ENCODE measurements at regions not wholly inside any gene's neighbourhood (a gene's known extent, or its start where the extent isn't known, plus 50 kb on each side); places are given as distances from the start of the nearest gene placed in this dataset.

DNA sequence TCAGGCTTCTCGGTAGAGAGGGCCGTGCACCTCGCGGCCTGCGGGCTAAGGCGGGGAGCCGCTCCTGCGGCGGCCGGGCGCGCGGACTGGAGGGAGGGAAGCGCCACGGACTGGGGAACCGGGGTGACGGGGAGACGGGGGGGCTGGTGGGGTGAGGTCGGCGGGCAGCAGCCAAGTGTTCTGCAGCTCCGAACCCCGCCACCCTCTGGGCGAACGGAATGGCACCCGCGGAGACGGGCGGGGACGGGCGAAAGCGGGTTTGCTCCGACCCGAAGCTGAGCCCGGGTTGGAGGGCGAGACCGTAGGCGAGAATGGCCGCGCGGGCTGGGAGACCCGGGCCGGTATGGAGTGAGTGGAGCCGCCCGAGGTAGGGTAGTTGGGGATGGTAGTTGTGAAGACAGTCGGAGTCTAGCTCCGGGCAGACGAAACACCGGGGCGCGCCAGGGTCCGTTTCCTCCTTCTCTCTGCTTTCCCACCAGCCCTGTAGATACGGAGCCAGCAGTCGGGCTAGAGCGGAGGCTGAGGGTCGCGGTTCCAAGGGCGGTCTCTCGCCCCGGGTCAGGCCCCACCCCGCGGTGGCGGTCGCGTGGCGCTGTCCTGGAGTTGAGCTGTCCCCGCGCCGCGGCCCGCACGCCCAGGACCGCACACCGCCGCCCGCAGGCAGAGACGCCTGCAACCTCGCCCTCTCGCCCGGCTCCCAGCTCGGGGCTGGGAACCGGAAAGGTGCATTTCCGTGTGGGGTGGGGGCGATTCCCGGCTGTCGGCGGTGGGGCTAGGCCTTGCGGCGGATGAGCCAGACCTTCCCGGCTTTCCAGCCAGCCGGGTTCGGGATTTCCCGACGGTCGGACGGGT lies 160.3 kb upstream of the SIX2 start:
- H3K4me1 ChIP-seq: peaks cover 29% of the 10 kb centered on the region
- peak; percentile 77 to 79 for ATAC-seq
- peak overlapping the region; percentile 86 to 93 for H3K27ac ChIP-seq
- 3% methylated on average over 36 of the region's 95 CpGs for WGBS (ENCODE audit: missing lambda C conversion rate)
- peak; percentile 51 to 60 for DNase-seq (ENCODE audit: low read depth in 1 of 2, low spot score in 1 of 2)
- H3K4me2 ChIP-seq: peak overlapping the region; percentile 88
- CTCF ChIA-PET: interaction anchor here (0.7 to 2.9 kb wide), 21 partner anchors 9 to 331 kb away, joined by 3 to 10 read pairs (median 4); no protein-coding TSS in a partner anchor
- POLR2A ChIA-PET: interaction anchor here (0.6 to 2.4 kb wide), 6 partner anchors 41 to 335 kb away, joined by 3 to 10 read pairs (median 5); no protein-coding TSS in a partner anchor
- H3K9me3 ChIP-seq: no peaks in the 10 kb centered on the region
- no peak for FAIRE-seq
- peak overlapping the region; percentile 78 for H3K4me3 ChIP-seq
- TF ChIP-seq BHLHE40 (IDR thresholded peaks at IDR 0.05; ENCODE audit: low read depth, low read length): no peak
- no peak for TF ChIP-seq HOXB5 (CRISPR knock-in tag; IDR thresholded peaks at IDR 0.05)
- TF ChIP-seq SMC3 (IDR thresholded peaks at IDR 0.05): peak; percentile 16; the same call in 1 of the 3 replicates
- no peak for TF ChIP-seq MAFK (IDR thresholded peaks at IDR 0.05; ENCODE audit: partially characterized antibody)
- peak in 1 of 2 experiments; percentile 27; a peak in 1 of 5 replicates for TF ChIP-seq RAD21 (conservative IDR thresholded peaks at IDR 0.05 in 1 of 2, IDR thresholded peaks at IDR 0.05 in 1 of 2)
- TF ChIP-seq, protein P1, sequence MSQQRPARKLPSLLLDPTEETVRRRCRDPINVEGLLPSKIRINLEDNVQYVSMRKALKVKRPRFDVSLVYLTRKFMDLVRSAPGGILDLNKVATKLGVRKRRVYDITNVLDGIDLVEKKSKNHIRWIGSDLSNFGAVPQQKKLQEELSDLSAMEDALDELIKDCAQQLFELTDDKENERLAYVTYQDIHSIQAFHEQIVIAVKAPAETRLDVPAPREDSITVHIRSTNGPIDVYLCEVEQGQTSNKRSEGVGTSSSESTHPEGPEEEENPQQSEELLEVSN (IDR thresholded peaks at IDR 0.05; ENCODE audit: borderline replicate concordance, low read depth): 0 out of 2 replicates have a peak, but pooled peaks have one; percentile 18
- TF ChIP-seq, protein P2, sequence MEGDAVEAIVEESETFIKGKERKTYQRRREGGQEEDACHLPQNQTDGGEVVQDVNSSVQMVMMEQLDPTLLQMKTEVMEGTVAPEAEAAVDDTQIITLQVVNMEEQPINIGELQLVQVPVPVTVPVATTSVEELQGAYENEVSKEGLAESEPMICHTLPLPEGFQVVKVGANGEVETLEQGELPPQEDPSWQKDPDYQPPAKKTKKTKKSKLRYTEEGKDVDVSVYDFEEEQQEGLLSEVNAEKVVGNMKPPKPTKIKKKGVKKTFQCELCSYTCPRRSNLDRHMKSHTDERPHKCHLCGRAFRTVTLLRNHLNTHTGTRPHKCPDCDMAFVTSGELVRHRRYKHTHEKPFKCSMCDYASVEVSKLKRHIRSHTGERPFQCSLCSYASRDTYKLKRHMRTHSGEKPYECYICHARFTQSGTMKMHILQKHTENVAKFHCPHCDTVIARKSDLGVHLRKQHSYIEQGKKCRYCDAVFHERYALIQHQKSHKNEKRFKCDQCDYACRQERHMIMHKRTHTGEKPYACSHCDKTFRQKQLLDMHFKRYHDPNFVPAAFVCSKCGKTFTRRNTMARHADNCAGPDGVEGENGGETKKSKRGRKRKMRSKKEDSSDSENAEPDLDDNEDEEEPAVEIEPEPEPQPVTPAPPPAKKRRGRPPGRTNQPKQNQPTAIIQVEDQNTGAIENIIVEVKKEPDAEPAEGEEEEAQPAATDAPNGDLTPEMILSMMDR (IDR thresholded peaks at IDR 0.05): peak; percentile 18; the same call in 2 of the 3 replicates
- TF ChIP-seq POLR2A (IDR thresholded peaks at IDR 0.05; ENCODE audit: low read length): peak; percentile 29
- TF ChIP-seq, protein P3, sequence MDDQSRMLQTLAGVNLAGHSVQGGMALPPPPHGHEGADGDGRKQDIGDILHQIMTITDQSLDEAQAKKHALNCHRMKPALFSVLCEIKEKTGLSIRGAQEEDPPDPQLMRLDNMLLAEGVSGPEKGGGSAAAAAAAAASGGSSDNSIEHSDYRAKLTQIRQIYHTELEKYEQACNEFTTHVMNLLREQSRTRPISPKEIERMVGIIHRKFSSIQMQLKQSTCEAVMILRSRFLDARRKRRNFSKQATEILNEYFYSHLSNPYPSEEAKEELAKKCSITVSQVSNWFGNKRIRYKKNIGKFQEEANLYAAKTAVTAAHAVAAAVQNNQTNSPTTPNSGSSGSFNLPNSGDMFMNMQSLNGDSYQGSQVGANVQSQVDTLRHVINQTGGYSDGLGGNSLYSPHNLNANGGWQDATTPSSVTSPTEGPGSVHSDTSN (IDR thresholded peaks at IDR 0.05): no peak
- peak in 1 of 2 experiments; percentile 41; a peak in 2 of 5 replicates for TF ChIP-seq JUN (IDR thresholded peaks at IDR 0.05)

- peaks cover 24% of the 10 kb centered on the region for H3K4me1 ChIP-seq
- H3K4me3 ChIP-seq: peak overlapping the region; percentile 78
- H3K9me3 ChIP-seq: no peaks in the 10 kb centered on the region
- ATAC-seq (peak; percentile 64 to 69), DNase-seq (ENCODE audit: low read depth in 1 of 2, low spot score in 1 of 2) (peak; percentile 46 to 75), FAIRE-seq (no peak)
- H3K27ac ChIP-seq: peak overlapping the region; percentile 86 to 93
- H3K4me2 ChIP-seq: peak overlapping the region; percentile 88
- ChIA-PET CTCF (interaction anchor here (0.8 to 3.0 kb wide), 21 partner anchors 10 to 331 kb away, joined by 3 to 10 read pairs (median 4); no protein-coding TSS in a partner anchor), POLR2A (interaction anchor here (0.6 to 2.4 kb wide), 8 partner anchors 11 to 482 kb away, joined by 3 to 10 read pairs (median 3); no protein-coding TSS in a partner anchor)
- WGBS (ENCODE audit: missing lambda C conversion rate): under 1% methylated on average over 45 of the region's 70 CpGs
- TF ChIP-seq PHF8 (IDR thresholded peaks at IDR 0.05; ENCODE audit: borderline replicate concordance, low read depth) (peak; percentile 42; the same call in 1 of the 2 replicates), GATA3 (IDR thresholded peaks at IDR 0.05; ENCODE audit: borderline replicate concordance) (no peak), TFCP2L1 (CRISPR knock-in tag; IDR thresholded peaks at IDR 0.05) (no peak), NPAS2 (CRISPR knock-in tag; IDR thresholded peaks at IDR 0.05; ENCODE audit: borderline replicate concordance) (0 out of 2 replicates have a peak, but pooled peaks have one; percentile 22), FOXS1 (CRISPR knock-in tag; IDR thresholded peaks at IDR 0.05) (no peak), MAX (IDR thresholded peaks at IDR 0.05) (peak; percentile 85), JUNB (IDR thresholded peaks at IDR 0.05) (no peak), ZC3H11A (IDR thresholded peaks at IDR 0.05) (no peak), CBX2 (IDR thresholded peaks at IDR 0.05; ENCODE audit: borderline replicate concordance, low read depth) (no peak), HOXB5 (CRISPR knock-in tag; IDR thresholded peaks at IDR 0.05) (no peak), POLR2AphosphoS2 (conservative IDR thresholded peaks at IDR 0.05; ENCODE audit: low read length) (no peak), REST (IDR thresholded peaks at IDR 0.05) (no peak), HOXB13 (CRISPR knock-in tag; IDR thresholded peaks at IDR 0.05; ENCODE audit: low read depth) (no peak), FOSB (CRISPR knock-in tag; IDR thresholded peaks at IDR 0.05) (no peak), POLR2A (IDR thresholded peaks at IDR 0.05; ENCODE audit: low read length) (no peak; the same call in 1 of the 2 replicates)
- TF ChIP-seq, protein P4, sequence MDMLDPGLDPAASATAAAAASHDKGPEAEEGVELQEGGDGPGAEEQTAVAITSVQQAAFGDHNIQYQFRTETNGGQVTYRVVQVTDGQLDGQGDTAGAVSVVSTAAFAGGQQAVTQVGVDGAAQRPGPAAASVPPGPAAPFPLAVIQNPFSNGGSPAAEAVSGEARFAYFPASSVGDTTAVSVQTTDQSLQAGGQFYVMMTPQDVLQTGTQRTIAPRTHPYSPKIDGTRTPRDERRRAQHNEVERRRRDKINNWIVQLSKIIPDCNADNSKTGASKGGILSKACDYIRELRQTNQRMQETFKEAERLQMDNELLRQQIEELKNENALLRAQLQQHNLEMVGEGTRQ (IDR thresholded peaks at IDR 0.05): no peak
- TF ChIP-seq, protein P3 (IDR thresholded peaks at IDR 0.05): no peak
These were observed 159.6 kb upstream of the SIX2 start for GRCh38 chr2:45168711-45169338.

Measured in A549 (cell line).